Panc1 (cell line): ENCODE measurements at regions not wholly inside any gene's neighbourhood (a gene's known extent, or its start where the extent isn't known, plus 50 kb on each side); places are given as distances from the start of the nearest gene placed in this dataset.

Experiments used
- ATAC-seq: fragments of 200-7000 bp; cut with Tn5 transposase; 2 replicates; pipeline ENCODE4 v1.9.1; 2020; ENCODE audit warnings: mild to moderate bottlenecking, moderate library complexity
- BruUV-seq: library from RNA; stranded (reverse); fragments of 400-500 nt; replicated peaks from 2 replicates; lab custom pipeline; 2021; lab: Mats Ljungman, UMichigan
- CTCF ChIA-PET: fragments of 300-600 bp; sonication (Branson Sonifier 250); formaldehyde crosslinking; loops from one replicate; lab custom pipeline; 2022; ENCODE audit warnings: antibody characterized with exemption; lab: Charles Lee
- POLR2A ChIA-PET: fragments of 300-600 bp; sonication (Branson Sonifier 250); formaldehyde crosslinking; loops from one replicate; lab custom pipeline; 2022; ENCODE audit warnings: antibody characterized with exemption; lab: Charles Lee
- DNase-seq: peaks from one replicate; pipeline ENCODE4 v3.0.0-alpha.2; 2010; ENCODE audit warnings: low read depth, low spot score
- H3K27ac ChIP-seq: 2 replicates; pipeline ENCODE4 v1.5.1; 2011; ENCODE audit warnings: mild to moderate bottlenecking, low read length, inconsistent platforms
- H3K27me3 ChIP-seq: fragments of 200-500 bp; sonication (Bioruptor generic); 2 replicates; pipeline ENCODE4 v1.6.0; 2014; ENCODE audit warnings: low read length, inconsistent platforms; ENCODE audit not compliant: control insufficient read depth, insufficient read depth
- H3K36me3 ChIP-seq: fragments of 200-500 bp; sonication (Bioruptor generic); 2 replicates; pipeline ENCODE4 v1.5.1; 2014; ENCODE audit warnings: inconsistent platforms, mild to moderate bottlenecking, low read length, moderate library complexity; ENCODE audit not compliant: control insufficient read depth, insufficient read depth
- H3K4me1 ChIP-seq: 2 replicates; pipeline ENCODE4 v1.5.1; 2011; ENCODE audit warnings: inconsistent platforms, mild to moderate bottlenecking, low read length, moderate library complexity; ENCODE audit not compliant: control insufficient read depth, insufficient read depth
- H3K4me3 ChIP-seq, 2 experiments: 2 replicates each; pipeline ENCODE4 v1.5.1; 2011 to 2012; ENCODE audit warnings: low read depth in 2 of 2, low read length in 2 of 2, mild to moderate bottlenecking in 2 of 2, inconsistent platforms in 1 of 2, moderate library complexity in 1 of 2
- H3K9me3 ChIP-seq: fragments of 200-500 bp; sonication (Bioruptor generic); 2 replicates; pipeline ENCODE4 v1.5.1; 2014; ENCODE audit warnings: low read depth, mild to moderate bottlenecking, inconsistent platforms, low read length, moderate library complexity; ENCODE audit not compliant: control insufficient read depth, insufficient read depth
- POLR2AphosphoS5 ChIP-seq: IDR thresholded peaks from 2 replicates; pipeline ENCODE4 v1.6.1; 2012; ENCODE audit warnings: mild to moderate bottlenecking, low read depth, low read length, moderate library complexity
- SIN3A ChIP-seq: IDR thresholded peaks from 2 replicates; pipeline ENCODE4 v1.6.1; 2012; ENCODE audit warnings: low read depth, mild to moderate bottlenecking, low read length, moderate library complexity, borderline replicate concordance; ENCODE audit not compliant: insufficient read depth
- TCF7L2 ChIP-seq: IDR thresholded peaks from 2 replicates; pipeline ENCODE4 v1.6.1; 2011; ENCODE audit warnings: mild to moderate bottlenecking, low read depth, low read length, inconsistent platforms
- in situ Hi-C: cut with HindIII; loops from 2 replicates; pipeline ENCODE4 v1.10.0; 2016; ENCODE audit warnings: low sequenced_read_pairs, low pct_unique_long_range_greater_than_20kb
- intact Hi-C: fragments of 100-400 bp; cut with micrococcal nuclease; formaldehyde crosslinking; loops from one replicate; pipeline ENCODE4 v1.10.0; 2022; ENCODE audit not compliant: unreplicated experiment
- TF ChIP-seq, protein P1 (sequence below): fragments of 450-650 bp; IDR thresholded peaks from 2 replicates; pipeline ENCODE4 v1.5.1; 2017; ENCODE audit warnings: mild to moderate bottlenecking
- TF ChIP-seq, protein P2 (sequence below), 2 experiments: IDR thresholded peaks; 2 replicates each; pipeline ENCODE4 v1.6.1; 2011 to 2012; ENCODE audit warnings: low read depth in 2 of 2, control low read depth in 1 of 2, low read length in 1 of 2, mild to moderate bottlenecking in 1 of 2, moderate library complexity in 1 of 2; ENCODE audit not compliant: insufficient read depth in 1 of 2

GRCh38 chr13:107518780-107519179 is 696.6 kb downstream of the LIG4 start:
- no peak for DNase-seq
- BruUV-seq: no TSS peak
- intact Hi-C loops: no loop called here
- no peaks in the 10 kb centered on the region for H3K27me3 ChIP-seq
- no peaks in the 10 kb centered on the region for H3K9me3 ChIP-seq
- CTCF ChIA-PET: no interaction called here
- ATAC-seq: no peak
- in situ Hi-C loops: no loop called here
- no peaks in the 10 kb centered on the region for H3K4me1 ChIP-seq
- H3K4me3 ChIP-seq: no peak overlapping the region
- H3K36me3 ChIP-seq: no peaks in the 10 kb centered on the region
- POLR2A ChIA-PET: no interaction called here
- H3K27ac ChIP-seq: no peak overlapping the region
- TF ChIP-seq POLR2AphosphoS5: no peak
- TF ChIP-seq, protein P1, sequence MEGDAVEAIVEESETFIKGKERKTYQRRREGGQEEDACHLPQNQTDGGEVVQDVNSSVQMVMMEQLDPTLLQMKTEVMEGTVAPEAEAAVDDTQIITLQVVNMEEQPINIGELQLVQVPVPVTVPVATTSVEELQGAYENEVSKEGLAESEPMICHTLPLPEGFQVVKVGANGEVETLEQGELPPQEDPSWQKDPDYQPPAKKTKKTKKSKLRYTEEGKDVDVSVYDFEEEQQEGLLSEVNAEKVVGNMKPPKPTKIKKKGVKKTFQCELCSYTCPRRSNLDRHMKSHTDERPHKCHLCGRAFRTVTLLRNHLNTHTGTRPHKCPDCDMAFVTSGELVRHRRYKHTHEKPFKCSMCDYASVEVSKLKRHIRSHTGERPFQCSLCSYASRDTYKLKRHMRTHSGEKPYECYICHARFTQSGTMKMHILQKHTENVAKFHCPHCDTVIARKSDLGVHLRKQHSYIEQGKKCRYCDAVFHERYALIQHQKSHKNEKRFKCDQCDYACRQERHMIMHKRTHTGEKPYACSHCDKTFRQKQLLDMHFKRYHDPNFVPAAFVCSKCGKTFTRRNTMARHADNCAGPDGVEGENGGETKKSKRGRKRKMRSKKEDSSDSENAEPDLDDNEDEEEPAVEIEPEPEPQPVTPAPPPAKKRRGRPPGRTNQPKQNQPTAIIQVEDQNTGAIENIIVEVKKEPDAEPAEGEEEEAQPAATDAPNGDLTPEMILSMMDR: no peak
- TF ChIP-seq, protein P2, sequence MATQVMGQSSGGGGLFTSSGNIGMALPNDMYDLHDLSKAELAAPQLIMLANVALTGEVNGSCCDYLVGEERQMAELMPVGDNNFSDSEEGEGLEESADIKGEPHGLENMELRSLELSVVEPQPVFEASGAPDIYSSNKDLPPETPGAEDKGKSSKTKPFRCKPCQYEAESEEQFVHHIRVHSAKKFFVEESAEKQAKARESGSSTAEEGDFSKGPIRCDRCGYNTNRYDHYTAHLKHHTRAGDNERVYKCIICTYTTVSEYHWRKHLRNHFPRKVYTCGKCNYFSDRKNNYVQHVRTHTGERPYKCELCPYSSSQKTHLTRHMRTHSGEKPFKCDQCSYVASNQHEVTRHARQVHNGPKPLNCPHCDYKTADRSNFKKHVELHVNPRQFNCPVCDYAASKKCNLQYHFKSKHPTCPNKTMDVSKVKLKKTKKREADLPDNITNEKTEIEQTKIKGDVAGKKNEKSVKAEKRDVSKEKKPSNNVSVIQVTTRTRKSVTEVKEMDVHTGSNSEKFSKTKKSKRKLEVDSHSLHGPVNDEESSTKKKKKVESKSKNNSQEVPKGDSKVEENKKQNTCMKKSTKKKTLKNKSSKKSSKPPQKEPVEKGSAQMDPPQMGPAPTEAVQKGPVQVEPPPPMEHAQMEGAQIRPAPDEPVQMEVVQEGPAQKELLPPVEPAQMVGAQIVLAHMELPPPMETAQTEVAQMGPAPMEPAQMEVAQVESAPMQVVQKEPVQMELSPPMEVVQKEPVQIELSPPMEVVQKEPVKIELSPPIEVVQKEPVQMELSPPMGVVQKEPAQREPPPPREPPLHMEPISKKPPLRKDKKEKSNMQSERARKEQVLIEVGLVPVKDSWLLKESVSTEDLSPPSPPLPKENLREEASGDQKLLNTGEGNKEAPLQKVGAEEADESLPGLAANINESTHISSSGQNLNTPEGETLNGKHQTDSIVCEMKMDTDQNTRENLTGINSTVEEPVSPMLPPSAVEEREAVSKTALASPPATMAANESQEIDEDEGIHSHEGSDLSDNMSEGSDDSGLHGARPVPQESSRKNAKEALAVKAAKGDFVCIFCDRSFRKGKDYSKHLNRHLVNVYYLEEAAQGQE (IDR thresholded peaks at IDR 0.05; ENCODE audit: insufficient read depth in 1 of 2, low read depth in 2 of 2, low read length in 1 of 2): no peak
- no peak for TF ChIP-seq TCF7L2
- TF ChIP-seq SIN3A: no peak

- no peaks in the 10 kb centered on the region for H3K27me3 ChIP-seq
- ATAC-seq (no peak), DNase-seq (no peak)
- no peaks in the 10 kb centered on the region for H3K36me3 ChIP-seq
- H3K4me1 ChIP-seq: no peaks in the 10 kb centered on the region
- no TSS peak for BruUV-seq
- no peak overlapping the region for H3K27ac ChIP-seq
- in situ Hi-C loops (no loop called here), intact Hi-C loops (no loop called here)
- ChIA-PET CTCF (no interaction called here), POLR2A (no interaction called here)
- no peaks in the 10 kb centered on the region for H3K9me3 ChIP-seq
- no peak for TF ChIP-seq SIN3A
- TF ChIP-seq TCF7L2: no peak
- TF ChIP-seq, protein P1: no peak
- TF ChIP-seq, protein P2 (IDR thresholded peaks at IDR 0.05; ENCODE audit: insufficient read depth in 1 of 2, low read depth in 2 of 2, low read length in 1 of 2): peak in 1 of 2 experiments; percentile 72; a peak in 2 of 4 replicates
- no peak for TF ChIP-seq POLR2AphosphoS5
- no peak overlapping the region for H3K4me3 ChIP-seq
Observed at GRCh38 chr13:107518292-107518691, 697.0 kb downstream of the LIG4 start.
